HepG2 (cell line): ENCODE measurements at regions not wholly inside any gene's neighbourhood (a gene's known extent, or its start where the extent isn't known, plus 50 kb on each side); places are given as distances from the start of the nearest gene placed in this dataset.

Experiments
- ARNT2 ChIP-seq: sonication (generic); formaldehyde crosslinking; IDR thresholded peaks from 2 replicates; pipeline ENCODE4 v1.8.0; 2022; ENCODE audit warnings: mild to moderate bottlenecking, low read depth, missing genetic modification reagents, moderate library complexity
- ATF2 ChIP-seq: sonication (generic); formaldehyde crosslinking; IDR thresholded peaks from 2 replicates; pipeline ENCODE4 v1.4.0; 2020; ENCODE audit warnings: missing genetic modification reagents
- CBFB ChIP-seq: sonication (generic); formaldehyde crosslinking; IDR thresholded peaks from 2 replicates; pipeline ENCODE4 v1.4.0; 2020; ENCODE audit warnings: missing genetic modification reagents
- CEBPG ChIP-seq: IDR thresholded peaks from 2 replicates; pipeline ENCODE4 v1.6.1; 2016
- CENPBD1 ChIP-seq: sonication (generic); formaldehyde crosslinking; IDR thresholded peaks from 2 replicates; pipeline ENCODE4 v1.8.0; 2022; ENCODE audit warnings: missing genetic modification reagents, low read depth, mild to moderate bottlenecking, borderline replicate concordance
- FOXJ3 ChIP-seq: sonication (generic); formaldehyde crosslinking; IDR thresholded peaks from 2 replicates; pipeline ENCODE4 v1.4.0; 2020; ENCODE audit warnings: missing genetic modification reagents, mild to moderate bottlenecking, borderline replicate concordance
- LCORL ChIP-seq, 2 experiments: fragments of 450-650 bp in 1 of 2; sonication (generic) in 1 of 2; formaldehyde crosslinking in 1 of 2; IDR thresholded peaks; 2 replicates each; pipeline versions ENCODE4 v1.5.0 to v1.6.1; 2017 to 2020; ENCODE audit warnings: antibody characterized with exemption in 1 of 2, missing genetic modification reagents in 1 of 2
- NFYC ChIP-seq: IDR thresholded peaks from 2 replicates; pipeline ENCODE4 v1.6.1; 2016; ENCODE audit warnings: missing genetic modification reagents, missing compliant biosample characterization
- ZIK1 ChIP-seq: sonication (generic); formaldehyde crosslinking; IDR thresholded peaks from 2 replicates; pipeline ENCODE4 v1.5.0; 2020; ENCODE audit warnings: mild to moderate bottlenecking, low read depth, missing genetic modification reagents, borderline replicate concordance
- ZNF557 ChIP-seq: sonication (generic); formaldehyde crosslinking; IDR thresholded peaks from 2 replicates; pipeline ENCODE4 v1.4.0; 2020; ENCODE audit warnings: missing genetic modification reagents
- ZNF615 ChIP-seq: sonication (generic); formaldehyde crosslinking; IDR thresholded peaks from 2 replicates; pipeline ENCODE4 v1.5.0; 2020; ENCODE audit warnings: mild to moderate bottlenecking, missing genetic modification reagents, borderline replicate concordance
- ZNF704 ChIP-seq: sonication (generic); formaldehyde crosslinking; IDR thresholded peaks from 2 replicates; pipeline ENCODE4 v1.8.1; 2023; ENCODE audit warnings: mild to moderate bottlenecking, inconsistent platforms, moderate library complexity, missing genetic modification reagents, borderline replicate concordance
- ZNF773 ChIP-seq: sonication (generic); formaldehyde crosslinking; IDR thresholded peaks from 2 replicates; pipeline ENCODE4 v1.4.0; 2020; ENCODE audit warnings: missing genetic modification reagents, borderline replicate concordance
- TF ChIP-seq, protein P1 (sequence below): sonication (generic); formaldehyde crosslinking; conservative IDR thresholded peaks from 2 replicates; pipeline ENCODE4 v1.4.0; 2020; ENCODE audit warnings: mild to moderate bottlenecking, missing genetic modification reagents, moderate library complexity
- TF ChIP-seq, protein P2 (sequence below): sonication (generic); formaldehyde crosslinking; conservative IDR thresholded peaks from 2 replicates; pipeline ENCODE4 v1.4.0; 2020; ENCODE audit warnings: missing genetic modification reagents
- TF ChIP-seq, protein P3 (sequence below): sonication (generic); formaldehyde crosslinking; IDR thresholded peaks from 2 replicates; pipeline ENCODE4 v1.4.0; 2020; ENCODE audit warnings: missing genetic modification reagents
- TF ChIP-seq, protein P4 (sequence below), 2 experiments: fragments of 450-650 bp in 1 of 2; sonication (generic) in 1 of 2; formaldehyde crosslinking; IDR thresholded peaks; 2 replicates each; pipeline versions ENCODE4 v1.5.0 to v1.8.0; 2020 to 2022; ENCODE audit warnings: mild to moderate bottlenecking in 1 of 2, missing genetic modification reagents in 1 of 2

DNA sequence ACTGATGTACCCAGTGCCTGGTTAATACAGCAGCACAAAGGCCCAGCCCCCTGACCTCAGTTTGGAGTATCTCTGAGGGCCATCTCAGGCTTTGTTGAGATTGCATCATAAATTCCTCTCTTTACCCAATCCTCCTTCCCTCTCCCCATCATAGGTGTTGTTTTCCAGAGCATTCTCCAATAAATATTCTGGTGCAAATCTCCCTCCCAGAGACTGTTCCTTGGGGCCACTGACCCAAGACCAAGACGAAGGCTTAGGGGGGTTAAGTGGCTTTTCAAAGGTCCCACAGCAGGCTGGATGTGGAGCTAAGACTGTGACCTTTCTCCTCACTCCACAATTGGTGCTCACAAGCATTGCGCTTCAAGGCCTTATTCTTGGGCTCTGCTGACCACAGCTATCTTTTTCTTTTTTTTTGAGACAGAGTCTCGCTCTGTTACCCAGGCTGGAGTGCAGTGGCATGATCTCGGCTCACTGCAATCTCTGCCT is 72.4 kb upstream of the ZMYND8 start (continued):
- TF ChIP-seq, protein P1, sequence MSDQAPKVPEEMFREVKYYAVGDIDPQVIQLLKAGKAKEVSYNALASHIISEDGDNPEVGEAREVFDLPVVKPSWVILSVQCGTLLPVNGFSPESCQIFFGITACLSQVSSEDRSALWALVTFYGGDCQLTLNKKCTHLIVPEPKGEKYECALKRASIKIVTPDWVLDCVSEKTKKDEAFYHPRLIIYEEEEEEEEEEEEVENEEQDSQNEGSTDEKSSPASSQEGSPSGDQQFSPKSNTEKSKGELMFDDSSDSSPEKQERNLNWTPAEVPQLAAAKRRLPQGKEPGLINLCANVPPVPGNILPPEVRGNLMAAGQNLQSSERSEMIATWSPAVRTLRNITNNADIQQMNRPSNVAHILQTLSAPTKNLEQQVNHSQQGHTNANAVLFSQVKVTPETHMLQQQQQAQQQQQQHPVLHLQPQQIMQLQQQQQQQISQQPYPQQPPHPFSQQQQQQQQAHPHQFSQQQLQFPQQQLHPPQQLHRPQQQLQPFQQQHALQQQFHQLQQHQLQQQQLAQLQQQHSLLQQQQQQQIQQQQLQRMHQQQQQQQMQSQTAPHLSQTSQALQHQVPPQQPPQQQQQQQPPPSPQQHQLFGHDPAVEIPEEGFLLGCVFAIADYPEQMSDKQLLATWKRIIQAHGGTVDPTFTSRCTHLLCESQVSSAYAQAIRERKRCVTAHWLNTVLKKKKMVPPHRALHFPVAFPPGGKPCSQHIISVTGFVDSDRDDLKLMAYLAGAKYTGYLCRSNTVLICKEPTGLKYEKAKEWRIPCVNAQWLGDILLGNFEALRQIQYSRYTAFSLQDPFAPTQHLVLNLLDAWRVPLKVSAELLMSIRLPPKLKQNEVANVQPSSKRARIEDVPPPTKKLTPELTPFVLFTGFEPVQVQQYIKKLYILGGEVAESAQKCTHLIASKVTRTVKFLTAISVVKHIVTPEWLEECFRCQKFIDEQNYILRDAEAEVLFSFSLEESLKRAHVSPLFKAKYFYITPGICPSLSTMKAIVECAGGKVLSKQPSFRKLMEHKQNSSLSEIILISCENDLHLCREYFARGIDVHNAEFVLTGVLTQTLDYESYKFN (CRISPR knock-in tag): peak; percentile 40; the same call in 1 of the 2 replicates
- TF ChIP-seq, protein P2, sequence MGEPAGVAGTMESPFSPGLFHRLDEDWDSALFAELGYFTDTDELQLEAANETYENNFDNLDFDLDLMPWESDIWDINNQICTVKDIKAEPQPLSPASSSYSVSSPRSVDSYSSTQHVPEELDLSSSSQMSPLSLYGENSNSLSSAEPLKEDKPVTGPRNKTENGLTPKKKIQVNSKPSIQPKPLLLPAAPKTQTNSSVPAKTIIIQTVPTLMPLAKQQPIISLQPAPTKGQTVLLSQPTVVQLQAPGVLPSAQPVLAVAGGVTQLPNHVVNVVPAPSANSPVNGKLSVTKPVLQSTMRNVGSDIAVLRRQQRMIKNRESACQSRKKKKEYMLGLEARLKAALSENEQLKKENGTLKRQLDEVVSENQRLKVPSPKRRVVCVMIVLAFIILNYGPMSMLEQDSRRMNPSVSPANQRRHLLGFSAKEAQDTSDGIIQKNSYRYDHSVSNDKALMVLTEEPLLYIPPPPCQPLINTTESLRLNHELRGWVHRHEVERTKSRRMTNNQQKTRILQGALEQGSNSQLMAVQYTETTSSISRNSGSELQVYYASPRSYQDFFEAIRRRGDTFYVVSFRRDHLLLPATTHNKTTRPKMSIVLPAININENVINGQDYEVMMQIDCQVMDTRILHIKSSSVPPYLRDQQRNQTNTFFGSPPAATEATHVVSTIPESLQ (CRISPR knock-in tag): no peak
- TF ChIP-seq, protein P3, sequence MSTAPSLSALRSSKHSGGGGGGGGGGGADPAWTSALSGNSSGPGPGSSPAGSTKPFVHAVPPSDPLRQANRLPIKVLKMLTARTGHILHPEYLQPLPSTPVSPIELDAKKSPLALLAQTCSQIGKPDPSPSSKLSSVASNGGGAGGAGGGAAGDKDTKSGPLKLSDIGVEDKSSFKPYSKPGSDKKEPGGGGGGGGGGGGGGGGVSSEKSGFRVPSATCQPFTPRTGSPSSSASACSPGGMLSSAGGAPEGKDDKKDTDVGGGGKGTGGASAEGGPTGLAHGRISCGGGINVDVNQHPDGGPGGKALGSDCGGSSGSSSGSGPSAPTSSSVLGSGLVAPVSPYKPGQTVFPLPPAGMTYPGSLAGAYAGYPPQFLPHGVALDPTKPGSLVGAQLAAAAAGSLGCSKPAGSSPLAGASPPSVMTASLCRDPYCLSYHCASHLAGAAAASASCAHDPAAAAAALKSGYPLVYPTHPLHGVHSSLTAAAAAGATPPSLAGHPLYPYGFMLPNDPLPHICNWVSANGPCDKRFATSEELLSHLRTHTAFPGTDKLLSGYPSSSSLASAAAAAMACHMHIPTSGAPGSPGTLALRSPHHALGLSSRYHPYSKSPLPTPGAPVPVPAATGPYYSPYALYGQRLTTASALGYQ (CRISPR knock-in tag): 0 out of 2 replicates have a peak, but pooled peaks have one; percentile 39
- no peak for TF ChIP-seq NFYC
- no peak for TF ChIP-seq ZNF704 (CRISPR knock-in tag)
- peak; percentile 11; the same call in 1 of the 2 replicates for TF ChIP-seq FOXJ3
- TF ChIP-seq ARNT2: no peak
- TF ChIP-seq CBFB (CRISPR knock-in tag): 0 out of 2 replicates have a peak, but pooled peaks have one; percentile 31
- peak; percentile 99 for TF ChIP-seq CEBPG (CRISPR knock-in tag)
- TF ChIP-seq ZNF557 (CRISPR knock-in tag): peak; percentile 61; the same call in 1 of the 2 replicates
- TF ChIP-seq LCORL (IDR thresholded peaks at IDR 0.05): no peak
- TF ChIP-seq LCORL (CRISPR knock-in tag; IDR thresholded peaks at IDR 0.05): peak; percentile 68; the same call in 1 of the 2 replicates
- TF ChIP-seq ATF2 (CRISPR knock-in tag): peak; percentile 84
- peak; percentile 39; the same call in 1 of the 2 replicates for TF ChIP-seq ZIK1 (CRISPR knock-in tag)
- no peak for TF ChIP-seq CENPBD1 (CRISPR knock-in tag)
- TF ChIP-seq ZNF773 (CRISPR knock-in tag): no peak
- no peak for TF ChIP-seq ZNF615 (CRISPR knock-in tag)
- TF ChIP-seq, protein P4, sequence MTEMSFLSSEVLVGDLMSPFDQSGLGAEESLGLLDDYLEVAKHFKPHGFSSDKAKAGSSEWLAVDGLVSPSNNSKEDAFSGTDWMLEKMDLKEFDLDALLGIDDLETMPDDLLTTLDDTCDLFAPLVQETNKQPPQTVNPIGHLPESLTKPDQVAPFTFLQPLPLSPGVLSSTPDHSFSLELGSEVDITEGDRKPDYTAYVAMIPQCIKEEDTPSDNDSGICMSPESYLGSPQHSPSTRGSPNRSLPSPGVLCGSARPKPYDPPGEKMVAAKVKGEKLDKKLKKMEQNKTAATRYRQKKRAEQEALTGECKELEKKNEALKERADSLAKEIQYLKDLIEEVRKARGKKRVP (CRISPR knock-in tag; IDR thresholded peaks at IDR 0.05): peak; percentile 90 to 96
